GM18858 (cell line): ENCODE measurements at regions not wholly inside any gene's neighbourhood (a gene's known extent, or its start where the extent isn't known, plus 50 kb on each side); places are given as distances from the start of the nearest gene placed in this dataset.
"Not testable (repeated sequence)": the region's sequence is repeated elsewhere in the genome, so short reads cannot be mapped to it uniquely, and the experiment has no call there.

Source experiments
- ATAC-seq: cut with Tn5 transposase; IDR thresholded peaks from one replicate; pipeline ENCODE4 v1.9.1; 2021; ENCODE audit not compliant: unreplicated experiment

- ATAC-seq, result no peak
Measured at GRCh38 chr6:79394690-79395089, 142.5 kb downstream of the LCA5 start.

DNA sequence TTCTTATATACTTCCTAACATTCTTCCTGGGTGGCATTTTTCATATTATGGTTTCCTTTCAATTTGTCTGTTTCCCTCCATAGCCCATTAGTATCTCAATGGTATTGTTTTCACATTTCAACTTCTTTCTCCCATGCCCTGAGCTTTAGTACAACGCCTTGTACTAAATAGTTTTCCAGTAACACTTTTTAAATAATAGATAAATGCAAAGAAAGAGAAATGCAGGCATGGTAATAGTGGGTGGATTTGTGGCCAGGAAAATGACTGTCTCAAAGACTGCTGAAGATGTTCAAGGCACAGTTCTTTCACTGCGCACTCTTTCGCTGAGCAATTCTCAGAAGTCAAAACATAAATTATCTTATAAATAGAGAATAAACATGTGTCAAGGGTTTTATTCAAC is 145.1 kb downstream of the LCA5 start:
- ATAC-seq, result no peak

DNA sequence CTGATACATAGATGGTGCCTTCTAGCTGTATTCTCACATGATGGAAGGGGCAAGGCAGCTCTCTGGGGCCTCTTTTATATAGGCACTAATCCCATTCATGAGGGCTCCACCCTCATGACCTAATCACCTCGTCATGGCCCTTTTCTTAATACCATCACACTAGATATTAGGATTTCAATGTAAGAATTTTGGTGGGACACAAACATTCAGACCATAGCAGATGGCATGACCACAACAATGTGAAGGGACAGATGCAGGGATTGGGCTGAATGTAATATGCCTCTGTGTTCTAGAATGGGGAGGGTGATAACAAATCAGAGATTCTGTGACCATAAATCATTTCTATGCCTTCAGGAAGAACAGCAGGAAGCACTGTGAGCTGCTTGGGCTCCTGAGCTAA is 145.8 kb downstream of the LCA5 start:
- no peak for ATAC-seq

GRCh38 chr6:79385893-79386292 is 151.3 kb downstream of the LCA5 start:
- no peak for ATAC-seq

DNA sequence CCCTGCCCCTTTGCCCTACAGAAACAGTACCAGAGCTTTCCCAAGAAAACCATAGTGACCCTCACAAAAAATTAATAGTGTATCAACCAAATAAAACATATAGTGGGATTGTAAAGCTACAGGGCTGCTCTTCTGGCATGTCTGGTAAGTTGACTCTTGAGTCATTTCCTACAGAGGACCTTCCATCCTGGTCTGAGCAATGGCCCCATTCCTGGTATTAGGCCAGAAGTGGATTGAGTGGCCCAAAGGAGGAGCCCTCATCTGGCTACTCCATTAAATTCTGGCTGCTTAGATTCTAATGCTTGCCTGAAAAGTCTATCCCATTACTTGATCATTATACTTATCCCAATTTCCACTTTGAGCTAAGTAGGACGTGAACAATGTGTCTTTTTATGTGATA is 150.9 kb upstream of the HMGN3 start:
- no peak for ATAC-seq

DNA sequence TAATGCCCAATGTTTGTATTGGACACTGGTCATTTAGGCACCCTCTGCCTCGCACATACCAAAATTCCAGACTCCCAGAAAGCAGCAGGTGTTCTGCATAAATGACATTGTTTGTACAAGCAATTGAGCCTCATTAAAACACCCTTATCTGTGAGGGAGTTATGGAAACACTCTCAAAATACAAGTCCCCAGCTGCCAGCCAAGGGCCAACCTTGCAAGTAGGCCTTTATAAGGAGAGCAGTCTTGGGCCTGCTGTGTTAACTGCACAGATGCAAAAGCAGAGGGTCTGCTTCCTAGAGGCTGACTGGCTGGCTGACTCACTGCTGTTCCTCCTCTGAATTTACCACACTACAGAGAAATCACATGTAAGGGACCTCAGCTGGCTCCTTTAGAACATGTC is 150.4 kb upstream of the HMGN3 start:
- no peak for ATAC-seq

- no peak for ATAC-seq
Measured at GRCh38 chr6:79378957-79379356, 144.5 kb upstream of the HMGN3 start.

DNA sequence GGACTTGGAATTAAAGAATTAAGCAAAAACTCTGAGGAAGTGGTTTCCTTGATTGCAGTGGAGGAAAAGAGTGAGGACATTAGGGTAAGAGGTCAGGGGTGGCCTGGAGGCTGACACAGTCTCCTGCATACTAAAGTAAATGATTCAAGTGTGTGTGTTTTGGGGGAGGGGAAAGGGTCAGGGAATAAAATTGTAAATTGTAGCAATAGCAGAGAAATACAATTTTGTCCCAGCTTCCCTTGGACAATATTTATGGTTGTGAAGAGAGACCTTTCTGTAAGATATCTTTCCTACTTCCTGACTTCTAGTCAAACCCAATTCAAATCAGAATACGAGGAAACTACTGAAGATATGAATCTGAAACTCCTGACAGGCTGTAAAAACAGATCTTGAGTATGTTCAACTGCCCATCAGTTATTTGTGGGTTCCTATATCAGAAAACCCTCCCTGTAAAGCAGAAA is 143.4 kb upstream of the HMGN3 start:
- ATAC-seq, result peak; percentile 36

- no peak for ATAC-seq
Measured at GRCh38 chr6:79377047-79377446, 142.6 kb upstream of the HMGN3 start.

DNA sequence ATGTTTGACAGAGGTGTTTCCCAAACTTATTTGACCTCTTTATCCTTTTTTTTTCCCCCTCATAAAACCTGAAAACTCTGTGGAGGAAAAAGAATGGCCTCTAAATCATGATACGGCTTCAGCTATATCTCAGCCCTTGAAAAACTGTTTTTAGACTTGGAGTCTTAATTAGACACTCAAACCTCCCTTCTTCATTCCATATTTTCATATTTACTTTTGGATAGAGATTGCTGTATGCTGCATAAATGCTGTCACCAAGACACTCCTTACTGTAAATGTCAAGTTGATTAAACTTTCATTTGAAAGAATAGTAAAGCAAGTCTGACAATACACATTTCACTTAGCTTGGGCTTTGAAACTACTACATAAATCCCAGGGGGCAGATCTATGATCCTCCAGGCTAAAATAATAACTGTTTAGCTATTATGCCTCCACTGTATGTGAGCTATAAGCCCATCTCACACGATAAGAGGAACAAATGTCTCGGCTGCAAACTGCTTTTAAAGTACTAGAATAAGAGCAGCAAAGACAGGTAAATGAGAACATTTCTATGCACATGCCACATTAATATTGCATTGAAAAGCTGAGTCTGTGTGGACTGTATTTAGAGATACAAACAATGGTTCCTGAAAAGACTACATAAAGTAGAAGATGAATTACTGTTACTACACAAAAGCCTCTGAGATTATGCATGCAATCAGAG is 141.3 kb upstream of the HMGN3 start:
- no peak for ATAC-seq

- ATAC-seq, result no peak
Measured at GRCh38 chr6:79374308-79374707, 139.8 kb upstream of the HMGN3 start.

DNA sequence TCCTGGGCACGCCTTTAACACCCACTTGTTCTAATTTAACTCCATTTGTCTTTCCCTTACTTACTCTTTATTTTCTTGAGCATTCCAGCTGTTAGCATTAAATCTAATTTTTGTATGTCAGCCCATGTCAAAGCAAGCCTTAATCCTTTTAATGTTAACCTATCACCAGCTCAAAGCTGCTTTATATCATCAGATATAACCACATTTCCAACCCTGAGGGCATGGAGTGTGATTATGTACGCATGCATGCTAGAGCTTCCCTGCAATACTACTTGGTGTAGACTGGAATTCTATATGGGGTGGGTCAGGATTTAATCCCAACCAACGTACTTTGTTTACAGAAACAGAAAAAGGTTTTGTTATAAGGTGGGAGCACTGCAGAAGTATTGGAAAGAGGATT is 139.4 kb upstream of the HMGN3 start:
- ATAC-seq, result no peak

GRCh38 chr6:79373246-79373645 is 138.8 kb upstream of the HMGN3 start:
- ATAC-seq, result no peak

- ATAC-seq, result no peak
Measured at GRCh38 chr6:79372757-79373156, 138.3 kb upstream of the HMGN3 start.

DNA sequence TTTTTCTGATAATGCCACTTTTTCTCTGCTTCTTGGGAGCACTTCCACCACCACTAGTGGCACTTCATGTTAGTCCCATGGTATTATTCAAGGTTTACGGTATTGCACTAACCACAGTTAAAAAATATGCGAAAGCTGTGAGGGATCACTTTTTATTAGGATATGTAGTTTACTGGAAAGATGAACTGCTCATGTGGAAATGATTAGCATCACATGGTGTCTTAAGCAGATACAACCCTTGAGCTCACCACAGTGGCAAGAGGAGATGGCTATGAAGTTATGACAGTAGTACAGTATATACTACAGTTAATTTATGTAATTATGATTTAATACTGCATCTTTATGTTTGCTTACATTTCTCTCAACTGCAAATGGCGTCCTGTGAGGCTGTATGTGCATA is 134.5 kb upstream of the HMGN3 start:
- ATAC-seq, result no peak

DNA sequence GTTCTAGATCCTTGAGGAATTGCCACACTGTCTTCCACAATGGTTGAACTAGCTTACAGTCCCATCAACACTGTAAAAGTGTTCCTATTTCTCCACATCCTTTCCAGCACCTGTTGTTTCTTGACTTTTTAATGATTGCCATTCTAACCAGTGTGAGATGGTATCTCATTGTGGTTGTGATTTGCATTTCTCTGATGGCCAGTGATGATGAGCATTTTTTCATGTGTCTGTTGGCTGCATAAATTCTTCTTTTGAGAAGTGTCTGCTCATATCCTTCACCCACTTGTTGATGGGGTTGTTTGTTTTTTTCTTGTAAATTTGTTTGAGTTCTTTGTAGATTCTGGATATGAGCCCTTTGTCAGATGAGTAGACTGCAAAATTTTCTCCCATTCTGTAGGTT is 129.0 kb upstream of the HMGN3 start:
- not testable (repeated sequence) for ATAC-seq

- not testable (repeated sequence) for ATAC-seq
Measured at GRCh38 chr6:79361074-79361473, 126.6 kb upstream of the HMGN3 start.

DNA sequence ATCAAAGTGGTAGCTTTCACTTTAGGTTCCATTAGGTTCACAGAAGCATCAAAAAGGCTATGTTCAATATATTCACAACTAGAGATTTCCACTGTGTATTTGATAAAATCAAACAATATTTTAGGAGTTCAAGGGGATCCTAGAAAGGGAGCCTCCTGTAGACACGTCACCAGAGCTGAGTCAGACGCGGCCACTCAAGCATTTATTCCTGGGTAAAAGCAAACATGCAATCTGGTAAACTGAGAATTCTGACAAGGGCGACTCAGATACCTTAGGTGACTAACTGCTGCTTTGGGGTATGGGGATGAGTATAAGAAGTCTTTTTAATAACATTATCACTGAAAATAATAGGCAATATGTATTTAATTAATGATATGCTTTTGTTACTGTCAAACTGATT is 118.7 kb upstream of the HMGN3 start:
- ATAC-seq, result no peak

- ATAC-seq, result no peak
Measured at GRCh38 chr6:79338493-79338892, 104.0 kb upstream of the HMGN3 start.

DNA sequence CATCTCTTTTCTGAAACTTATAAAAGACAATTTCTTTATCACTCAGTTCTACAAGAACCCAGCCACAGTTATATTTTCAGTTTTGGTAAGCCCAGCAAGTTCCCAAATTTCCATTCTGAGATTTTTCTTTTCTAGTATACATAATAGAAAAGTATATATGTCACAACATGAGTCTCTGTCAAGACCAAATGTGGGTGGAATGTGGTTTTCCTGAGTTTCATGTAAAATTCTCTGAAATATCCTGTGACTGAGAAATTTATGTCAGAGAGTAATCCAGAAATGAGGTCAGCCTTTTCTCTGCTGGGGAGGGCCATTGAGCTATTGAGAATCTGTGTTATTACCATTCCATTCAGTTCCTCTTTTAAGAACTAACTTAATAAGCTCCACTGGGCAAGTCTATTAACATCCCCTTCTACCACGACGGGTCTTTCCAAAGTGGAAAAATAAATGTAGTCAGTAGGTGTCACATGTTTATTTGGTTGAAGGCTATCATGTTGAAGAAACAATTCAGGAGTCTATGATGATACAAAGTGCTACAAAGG is 100.7 kb upstream of the HMGN3 start:
- peak; percentile 92 for ATAC-seq

DNA sequence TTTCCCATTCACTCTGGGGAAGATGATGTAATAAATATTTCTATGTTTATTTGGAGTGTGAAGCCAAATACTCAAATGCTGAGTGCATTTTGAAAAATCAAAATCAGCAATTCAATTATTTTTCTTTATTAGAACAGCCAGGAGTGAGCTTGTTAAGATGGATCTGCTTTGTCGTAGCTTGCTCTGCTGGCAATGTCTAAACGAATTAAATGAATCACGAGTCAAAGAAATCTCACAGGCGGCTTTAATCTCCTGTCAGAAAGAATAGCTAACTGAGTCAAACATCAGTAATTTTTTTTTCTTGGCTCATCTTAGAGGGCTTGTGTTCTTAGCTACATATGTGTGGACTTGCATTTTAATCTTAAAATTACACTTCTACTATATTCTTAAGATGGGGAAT is 100.2 kb upstream of the HMGN3 start:
- no peak for ATAC-seq

GRCh38 chr6:79330704-79331103 is 96.2 kb upstream of the HMGN3 start:
- no peak for ATAC-seq

GRCh38 chr6:79313254-79313653 is 78.8 kb upstream of the HMGN3 start:
- ATAC-seq, result no peak
